A549 (cell line): ENCODE measurements at regions not wholly inside any gene's neighbourhood (a gene's known extent, or its start where the extent isn't known, plus 50 kb on each side); places are given as distances from the start of the nearest gene placed in this dataset.

Experiments
- ATAC-seq, 2 experiments: fragments of 200-7000 bp in 1 of 2; fragments of >200 bp in 1 of 2; cut with Nextera tagmentation in 1 of 2; cut with Tn5 transposase in 1 of 2; 3 replicates each; pipeline versions ENCODE4 v1.8.0 to v1.9.1; 2018 to 2020; ENCODE audit warnings: mild to moderate bottlenecking in 1 of 2, moderate library complexity in 1 of 2
- CTCF ChIA-PET: fragments of 300-600 bp; sonication (Branson Sonifier 250); formaldehyde crosslinking; extraction: SDS; loops from one replicate; lab custom pipeline; 2021; ENCODE audit warnings: antibody characterized with exemption, inconsistent platforms; lab: Yijun Ruan, JAX
- POLR2A ChIA-PET: fragments of 350-600 bp; formaldehyde crosslinking; extraction: SDS; loops from one replicate; lab custom pipeline; 2021; ENCODE audit warnings: antibody characterized with exemption, inconsistent platforms; lab: Yijun Ruan, JAX
- DNase-seq, 2 experiments: peaks; one replicate each; pipeline versions ENCODE4 v3.0.0 to v3.0.0-alpha.2; 2011 to 2016; ENCODE audit warnings: low read depth in 1 of 2, low spot score in 1 of 2
- FAIRE-seq: peaks from 2 replicates; lab custom pipeline; 2011; peaks lifted over from hg19 to GRCh38; lab: Jason Lieb, UNC
- H3K27ac ChIP-seq, 2 experiments: fragments of >200 bp; sonication (Bioruptor Twin); formaldehyde crosslinking; 3 replicates each; pipeline ENCODE4 v1.5.1; 2016 to 2017
- H3K4me1 ChIP-seq: fragments of >200 bp; sonication (Bioruptor Twin); formaldehyde crosslinking; 3 replicates; pipeline ENCODE4 v1.6.1; 2016
- H3K4me2 ChIP-seq: fragments of >200 bp; sonication (Bioruptor Twin); formaldehyde crosslinking; 3 replicates; pipeline ENCODE4 v1.6.1; 2016
- H3K4me3 ChIP-seq: fragments of >200 bp; sonication (Bioruptor Twin); formaldehyde crosslinking; 3 replicates; pipeline ENCODE4 v1.5.1; 2016
- H3K9me3 ChIP-seq: fragments of >200 bp; sonication (Bioruptor Twin); formaldehyde crosslinking; 3 replicates; pipeline ENCODE4 v1.6.1; 2016
- BHLHE40 ChIP-seq: IDR thresholded peaks from 2 replicates; pipeline ENCODE4 v1.6.1; 2012; ENCODE audit warnings: low read depth, low read length, inconsistent platforms
- CBX2 ChIP-seq: fragments of 200-600 bp; sonication (generic); IDR thresholded peaks from 2 replicates; pipeline ENCODE4 v1.6.1; 2016; ENCODE audit warnings: low read depth, mild to moderate bottlenecking, borderline replicate concordance
- CBX8 ChIP-seq: fragments of 200-600 bp; sonication (generic); IDR thresholded peaks from 2 replicates; pipeline ENCODE4 v1.6.1; 2016
- CHD4 ChIP-seq: fragments of 200-600 bp; sonication (generic); IDR thresholded peaks from 2 replicates; pipeline ENCODE4 v1.6.1; 2016; ENCODE audit warnings: antibody characterized with exemption, mild to moderate bottlenecking, borderline replicate concordance
- CTCF ChIP-seq: fragments of >200 bp; sonication (Bioruptor Twin); formaldehyde crosslinking; IDR thresholded peaks from 3 replicates; pipeline ENCODE4 v1.5.1; 2016
- E2F6 ChIP-seq: IDR thresholded peaks from 2 replicates; pipeline ENCODE4 v1.6.1; 2012; ENCODE audit warnings: low read depth, borderline replicate concordance
- ESRRA ChIP-seq: fragments of 150-350 bp; IDR thresholded peaks from 2 replicates; pipeline ENCODE4 v1.6.1; 2014; ENCODE audit warnings: mild to moderate bottlenecking, low read length, borderline replicate concordance
- FOSL2 ChIP-seq, 2 experiments: fragments of 450-650 bp in 1 of 2; fragments of >200 bp in 1 of 2; sonication (Bioruptor Twin) in 1 of 2; formaldehyde crosslinking; IDR thresholded peaks; 2 replicates each; pipeline versions ENCODE4 v1.5.0 to v1.6.1; 2016 to 2020; ENCODE audit warnings: mild to moderate bottlenecking in 1 of 2, moderate library complexity in 1 of 2
- HES2 ChIP-seq: fragments of >200 bp; sonication (Bioruptor Twin); formaldehyde crosslinking; IDR thresholded peaks from 2 replicates; pipeline ENCODE4 v1.6.1; 2016
- HEYL ChIP-seq: fragments of 250-450 bp; sonication (Bioruptor Pico); IDR thresholded peaks from 2 replicates; pipeline ENCODE4 v1.8.0; 2021; ENCODE audit warnings: mild to moderate bottlenecking, moderate library complexity
- HOXB13 ChIP-seq: fragments of 250-450 bp; sonication (Bioruptor Pico); IDR thresholded peaks from 2 replicates; pipeline ENCODE4 v1.5.0; 2020; ENCODE audit warnings: low read depth, mild to moderate bottlenecking, moderate library complexity
- HOXB5 ChIP-seq: fragments of 250-450 bp; sonication (Bioruptor Pico); IDR thresholded peaks from 2 replicates; pipeline ENCODE4 v1.5.0; 2020; ENCODE audit warnings: mild to moderate bottlenecking, moderate library complexity
- JUNB ChIP-seq: fragments of >200 bp; sonication (Bioruptor Twin); formaldehyde crosslinking; IDR thresholded peaks from 2 replicates; pipeline ENCODE4 v1.6.1; 2016
- MAFK ChIP-seq: fragments of 450-650 bp; IDR thresholded peaks from 2 replicates; pipeline ENCODE4 v1.6.1; 2014; ENCODE audit not compliant: partially characterized antibody
- MYC ChIP-seq: IDR thresholded peaks from 2 replicates; pipeline ENCODE4 v1.6.1; 2012; ENCODE audit warnings: mild to moderate bottlenecking, inconsistent platforms, low read length, improper control_type of control experiment, borderline replicate concordance
- NFE2L2 ChIP-seq: fragments of 150-350 bp; conservative IDR thresholded peaks from 2 replicates; pipeline ENCODE4 v1.6.1; 2014; ENCODE audit warnings: low read length
- NR3C1 ChIP-seq: fragments of >200 bp; sonication (Bioruptor Twin); formaldehyde crosslinking; IDR thresholded peaks from 3 replicates; pipeline ENCODE4 v1.6.1; 2017
- RAD21 ChIP-seq, 2 experiments: fragments of >200 bp in 1 of 2; sonication (Bioruptor Twin) in 1 of 2; formaldehyde crosslinking in 1 of 2; IDR thresholded peaks in 1 of 2; conservative IDR thresholded peaks in 1 of 2; 2 replicates in 1 of 2; 3 replicates in 1 of 2; pipeline ENCODE4 v1.6.1; 2012 to 2018; ENCODE audit warnings: inconsistent platforms in 1 of 2
- REST ChIP-seq: fragments of 200-600 bp; sonication (generic); IDR thresholded peaks from 2 replicates; pipeline ENCODE4 v1.6.1; 2016; ENCODE audit warnings: antibody characterized with exemption, mild to moderate bottlenecking, moderate library complexity
- RFX5 ChIP-seq: fragments of 450-650 bp; IDR thresholded peaks from 2 replicates; pipeline ENCODE4 v1.7.1; 2014; ENCODE audit warnings: antibody characterized with exemption, mild to moderate bottlenecking, moderate library complexity
- TP53 ChIP-seq: fragments of 250-450 bp; sonication (Bioruptor Pico); IDR thresholded peaks from 2 replicates; pipeline ENCODE4 v1.5.0; 2021; ENCODE audit warnings: mild to moderate bottlenecking, moderate library complexity
- ZFP36 ChIP-seq: fragments of 450-650 bp; IDR thresholded peaks from 2 replicates; pipeline ENCODE4 v1.6.1; 2014; ENCODE audit warnings: borderline replicate concordance; ENCODE audit not compliant: partially characterized antibody
- WGBS: methylation state at CpG from one replicate; pipeline ENCODE4 v1.1.6; 2017; ENCODE audit errors: missing lambda C conversion rate; 5-methylcytosine and 5-hydroxymethylcytosine counted together

GRCh38 chr13:107854880-107855279 lies 360.5 kb downstream of the LIG4 start (continued):
- TF ChIP-seq RAD21 (conservative IDR thresholded peaks at IDR 0.05 in 1 of 2, IDR thresholded peaks at IDR 0.05 in 1 of 2) (no peak), HEYL (no peak), CHD4 (no peak), HES2 (no peak), CBX2 (no peak), JUNB (no peak)
- TF ChIP-seq, all 56 proteins: peak for 0

GRCh38 chr13:107852072-107852471 lies 363.3 kb downstream of the LIG4 start:
- H3K4me1 ChIP-seq, result no peaks in the 10 kb centered on the region
- 0% methylated on average over 2 of the region's 2 CpGs for WGBS
- H3K4me3 ChIP-seq, result no peak overlapping the region
- DNase-seq (no peak), ATAC-seq (no peak), FAIRE-seq (no peak)
- H3K9me3 ChIP-seq, result no peaks in the 10 kb centered on the region
- no peak overlapping the region for H3K27ac ChIP-seq
- POLR2A ChIA-PET, result no interaction called here
- CTCF ChIA-PET, result no interaction called here
- H3K4me2 ChIP-seq, result no peak overlapping the region
- TF ChIP-seq HOXB13 (CRISPR knock-in tag), result no peak
- no peak for TF ChIP-seq CBX8
- no peak for TF ChIP-seq CBX2

- CTCF ChIA-PET, result no interaction called here
- no peak for FAIRE-seq
Observed at GRCh38 chr13:107851670-107852069, 363.7 kb downstream of the LIG4 start.

GRCh38 chr13:107847406-107847805 lies 367.9 kb downstream of the LIG4 start:
- Histone ChIP-seq H3K27ac (no peak overlapping the region), H3K4me1 (no peaks in the 10 kb centered on the region), H3K9me3 (no peaks in the 10 kb centered on the region), H3K4me2 (no peak overlapping the region), H3K4me3 (no peak overlapping the region)
- ATAC-seq (no peak), FAIRE-seq (no peak), DNase-seq (no peak)
- CTCF ChIA-PET, result no interaction called here
- WGBS, result 3% methylated on average over 5 of the region's 5 CpGs
- POLR2A ChIA-PET, result no interaction called here
- no peak for TF ChIP-seq RAD21 (conservative IDR thresholded peaks at IDR 0.05 in 1 of 2, IDR thresholded peaks at IDR 0.05 in 1 of 2)
- no peak for TF ChIP-seq E2F6
- TF ChIP-seq MAFK, result no peak
- TF ChIP-seq, all 56 proteins: peak for 0

More at GRCh38 chr13:107851670-107852069, 363.7 kb downstream of the LIG4 start:
- ATAC-seq (no peak), DNase-seq (no peak)
- Histone ChIP-seq H3K9me3 (no peaks in the 10 kb centered on the region), H3K4me3 (no peak overlapping the region), H3K4me2 (no peak overlapping the region), H3K27ac (no peak overlapping the region), H3K4me1 (no peaks in the 10 kb centered on the region)
- 28% methylated on average over 3 of the region's 3 CpGs for WGBS
- TF ChIP-seq HOXB5 (CRISPR knock-in tag), result no peak
- TF ChIP-seq NR3C1, result no peak
- no peak for TF ChIP-seq BHLHE40
- no peak for TF ChIP-seq ESRRA
- POLR2A ChIA-PET, result no interaction called here

GRCh38 chr13:107846642-107847041 lies 368.7 kb downstream of the LIG4 start:
- 0% methylated on average over 1 of the region's 1 CpG for WGBS
- Histone ChIP-seq H3K4me2 (no peak overlapping the region), H3K27ac (no peak overlapping the region), H3K4me3 (no peak overlapping the region), H3K9me3 (no peaks in the 10 kb centered on the region), H3K4me1 (no peaks in the 10 kb centered on the region)
- DNase-seq (no peak), FAIRE-seq (no peak), ATAC-seq (no peak)
- CTCF ChIA-PET, result no interaction called here
- POLR2A ChIA-PET, result no interaction called here
- no peak for TF ChIP-seq FOSL2 (IDR thresholded peaks at IDR 0.05)
- no peak for TF ChIP-seq FOSL2 (CRISPR knock-in tag; IDR thresholded peaks at IDR 0.05)
- no peak for TF ChIP-seq MAFK
- TF ChIP-seq TP53 (CRISPR knock-in tag), result no peak
- no peak for TF ChIP-seq NFE2L2
- TF ChIP-seq MYC, result no peak
- no peak for TF ChIP-seq CTCF
- no peak for TF ChIP-seq ZFP36
- no peak for TF ChIP-seq REST
- no peak for TF ChIP-seq JUNB
- TF ChIP-seq BHLHE40, result no peak
- no peak for TF ChIP-seq RFX5
- no peak for TF ChIP-seq ESRRA
